ENCODE measurements at regions not wholly inside any gene's neighbourhood (a gene's known extent, or its start where the extent isn't known, plus 50 kb on each side); places are given as distances from the start of the nearest gene placed in this dataset.

GRCh38 chr12:13652105-13652504 lies 329.3 kb downstream of the GRIN2B start:
- H3K27ac ChIP-seq (ENCODE audit: low read depth in 2 of 2, low read length in 2 of 2): no peak overlapping the region
- no peaks in the 10 kb centered on the region for H3K4me1 ChIP-seq (ENCODE audit: control insufficient read depth in 2 of 3, insufficient read depth in 2 of 3, low read depth in 1 of 3, low read length in 3 of 3)
- no peaks in the 10 kb centered on the region for H3K27me3 ChIP-seq (ENCODE audit: control insufficient read depth, insufficient read depth, low read length)
- TF ChIP-seq CTCF (IDR thresholded peaks at IDR 0.05; ENCODE audit: borderline replicate concordance, extremely low read depth, insufficient read depth): no peak
- no peak overlapping the region for H3K4me3 ChIP-seq (ENCODE audit: low read length in 3 of 3)
- H3K9ac ChIP-seq (ENCODE audit: low read length in 3 of 3): no peak overlapping the region
- H3K36me3 ChIP-seq (ENCODE audit: control insufficient read depth in 2 of 3, insufficient read depth in 3 of 3, low read length in 3 of 3): no peaks in the 10 kb centered on the region
- intact Hi-C loops (cut with DNase I): no loop called here
- FAIRE-seq: no peak
- no peaks in the 10 kb centered on the region for H3K9me3 ChIP-seq (ENCODE audit: control insufficient read depth in 2 of 3, insufficient read depth in 1 of 3, low read length in 3 of 3)
- DNase-seq: no peak

- no peak overlapping the region for H3K4me3 ChIP-seq (ENCODE audit: low read length in 3 of 3)
- no peak for TF ChIP-seq CTCF (IDR thresholded peaks at IDR 0.05; ENCODE audit: borderline replicate concordance, extremely low read depth, insufficient read depth)
- intact Hi-C loops (cut with DNase I): no loop called here
- no peak for DNase-seq
- no peak overlapping the region for H3K9ac ChIP-seq (ENCODE audit: low read length in 3 of 3)
- no peak overlapping the region for H3K27ac ChIP-seq (ENCODE audit: low read depth in 2 of 2, low read length in 2 of 2)
- no peaks in the 10 kb centered on the region for H3K36me3 ChIP-seq (ENCODE audit: control insufficient read depth in 2 of 3, insufficient read depth in 3 of 3, low read length in 3 of 3)
- FAIRE-seq: no peak
- no peaks in the 10 kb centered on the region for H3K27me3 ChIP-seq (ENCODE audit: control insufficient read depth, insufficient read depth, low read length)
- H3K4me1 ChIP-seq (ENCODE audit: control insufficient read depth in 2 of 3, insufficient read depth in 2 of 3, low read depth in 1 of 3, low read length in 3 of 3): no peaks in the 10 kb centered on the region
- no peaks in the 10 kb centered on the region for H3K9me3 ChIP-seq (ENCODE audit: control insufficient read depth in 2 of 3, insufficient read depth in 1 of 3, low read length in 3 of 3)
Observed at GRCh38 chr12:13635709-13636108, 345.7 kb downstream of the GRIN2B start.

DNA sequence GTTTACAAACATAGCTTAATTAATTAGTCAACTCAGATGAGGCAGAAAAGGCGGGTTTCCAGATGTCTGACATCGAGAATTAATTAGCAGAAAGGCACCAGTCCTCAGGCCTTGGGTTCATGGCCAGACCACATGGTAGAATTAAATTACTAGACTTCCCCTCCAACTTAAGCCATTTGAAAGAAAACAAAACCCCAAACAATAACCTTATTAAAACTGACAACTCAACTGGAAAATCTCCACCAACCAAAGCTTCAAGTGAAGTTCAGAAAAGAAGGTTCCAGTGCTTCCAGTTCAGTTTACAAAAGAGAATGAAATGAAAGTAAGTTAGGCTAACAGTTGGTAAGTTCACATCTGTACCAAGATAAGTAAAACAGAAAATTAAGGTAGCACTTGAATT lies 349.5 kb downstream of the GRIN2B start:
- DNase-seq (no peak), FAIRE-seq (no peak)
- no peaks in the 10 kb centered on the region for H3K27me3 ChIP-seq (ENCODE audit: control insufficient read depth, insufficient read depth, low read length)
- no peak overlapping the region for H3K4me3 ChIP-seq (ENCODE audit: low read length in 3 of 3)
- intact Hi-C loops (cut with DNase I): no loop called here
- H3K9me3 ChIP-seq (ENCODE audit: control insufficient read depth in 2 of 3, insufficient read depth in 1 of 3, low read length in 3 of 3): no peaks in the 10 kb centered on the region
- TF ChIP-seq CTCF (IDR thresholded peaks at IDR 0.05; ENCODE audit: borderline replicate concordance, extremely low read depth, insufficient read depth): no peak
- H3K4me1 ChIP-seq (ENCODE audit: control insufficient read depth in 2 of 3, insufficient read depth in 2 of 3, low read depth in 1 of 3, low read length in 3 of 3): no peaks in the 10 kb centered on the region
- no peak overlapping the region for H3K27ac ChIP-seq (ENCODE audit: low read depth in 2 of 2, low read length in 2 of 2)
- H3K9ac ChIP-seq (ENCODE audit: low read length in 3 of 3): no peak overlapping the region
- H3K36me3 ChIP-seq (ENCODE audit: control insufficient read depth in 2 of 3, insufficient read depth in 3 of 3, low read length in 3 of 3): no peaks in the 10 kb centered on the region

DNA sequence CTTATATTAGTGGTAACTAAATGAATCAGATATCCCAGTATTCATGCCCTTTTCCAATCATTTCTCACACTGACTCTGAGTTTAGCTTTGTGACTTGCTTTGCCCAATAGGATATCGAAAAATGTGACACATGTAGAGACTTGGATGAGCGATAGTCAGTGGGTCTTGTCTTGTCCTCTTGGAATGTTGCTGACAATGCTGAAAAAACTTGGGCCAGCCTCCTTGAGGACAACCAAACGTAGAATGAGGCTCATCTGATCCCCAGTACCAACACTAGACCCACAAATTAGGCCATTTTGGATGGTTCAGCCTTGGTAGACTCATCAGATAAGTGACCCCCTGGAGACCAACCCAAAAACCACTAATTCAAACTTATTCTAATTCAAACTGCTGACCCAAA lies 351.0 kb downstream of the GRIN2B start:
- intact Hi-C loops (cut with DNase I): no loop called here
- no peaks in the 10 kb centered on the region for H3K4me1 ChIP-seq (ENCODE audit: control insufficient read depth in 2 of 3, insufficient read depth in 2 of 3, low read depth in 1 of 3, low read length in 3 of 3)
- DNase-seq (no peak), FAIRE-seq (no peak)
- no peak overlapping the region for H3K27ac ChIP-seq (ENCODE audit: low read depth in 2 of 2, low read length in 2 of 2)
- H3K4me3 ChIP-seq (ENCODE audit: low read length in 3 of 3): no peak overlapping the region
- H3K27me3 ChIP-seq (ENCODE audit: control insufficient read depth, insufficient read depth, low read length): no peaks in the 10 kb centered on the region
- H3K36me3 ChIP-seq (ENCODE audit: control insufficient read depth in 2 of 3, insufficient read depth in 3 of 3, low read length in 3 of 3): no peaks in the 10 kb centered on the region
- H3K9me3 ChIP-seq (ENCODE audit: control insufficient read depth in 2 of 3, insufficient read depth in 1 of 3, low read length in 3 of 3): no peaks in the 10 kb centered on the region
- no peak for TF ChIP-seq CTCF (IDR thresholded peaks at IDR 0.05; ENCODE audit: borderline replicate concordance, extremely low read depth, insufficient read depth)
- H3K9ac ChIP-seq (ENCODE audit: low read length in 3 of 3): no peak overlapping the region
